Retina (tissue), 1 donor: ENCODE measurements at regions not wholly inside any gene's neighbourhood (a gene's known extent, or its start where the extent isn't known, plus 50 kb on each side); places are given as distances from the start of the nearest gene placed in this dataset.
"Not testable (repeated sequence)": the region's sequence is repeated elsewhere in the genome, so short reads cannot be mapped to it uniquely, and the experiment has no call there.

Experiments used
- DNase-seq: peaks from one replicate; pipeline ENCODE4 v3.0.0-alpha.2; 2016

DNA sequence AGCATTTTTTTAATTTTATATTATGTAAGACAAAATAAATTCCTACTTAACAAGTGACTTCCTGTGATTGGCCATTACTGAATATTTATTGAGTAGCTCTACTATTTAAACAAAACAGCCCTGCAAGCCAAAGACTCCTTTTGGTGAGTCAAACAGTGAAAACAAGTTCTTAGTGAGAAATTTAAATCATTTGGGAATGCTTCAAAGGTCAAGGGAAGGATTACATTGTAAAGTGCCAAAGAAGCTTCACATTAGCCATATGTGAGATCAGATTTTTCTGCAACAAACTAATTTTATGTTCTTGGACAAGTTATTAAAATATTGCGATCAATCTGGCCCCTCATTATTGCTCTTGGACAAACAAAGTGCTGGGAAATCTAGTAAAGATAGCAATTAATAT lies 795.4 kb upstream of the MGAT4C start:
- no peak for DNase-seq

DNA sequence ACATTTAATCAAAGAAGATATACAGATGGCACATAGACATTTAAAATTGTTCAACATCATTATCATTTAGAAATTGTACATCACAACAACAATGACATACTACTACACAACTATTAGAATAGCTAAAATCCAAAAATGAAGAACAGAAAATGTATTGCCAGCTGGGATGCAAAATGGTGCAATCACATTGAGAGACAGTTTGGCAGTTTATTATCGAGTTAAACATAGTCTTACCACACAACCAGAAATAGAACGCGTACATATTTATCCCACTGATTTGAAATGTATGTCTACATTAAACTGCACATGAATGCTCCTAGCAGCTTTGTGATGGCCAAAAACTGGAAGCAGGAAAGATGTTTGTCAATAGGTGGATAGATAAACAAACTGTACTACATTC lies 791.5 kb upstream of the MGAT4C start:
- no peak for DNase-seq

DNA sequence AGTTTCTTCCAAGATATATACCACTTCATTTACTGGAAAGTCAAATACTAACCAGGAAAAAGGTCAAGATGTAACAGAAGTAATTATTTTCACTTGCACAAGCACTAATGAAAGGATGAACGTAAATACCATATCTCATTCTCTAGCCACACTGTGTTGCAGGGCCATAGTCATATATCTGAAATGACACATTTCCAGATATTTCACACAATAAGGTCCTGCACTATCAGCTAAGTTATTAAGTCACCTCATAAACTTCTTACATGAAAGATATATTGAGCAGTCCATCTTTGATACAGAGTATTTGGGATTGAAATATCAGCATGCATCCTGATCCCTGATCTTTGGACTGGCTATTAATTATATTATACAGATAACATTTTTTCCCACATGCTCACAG lies 783.3 kb upstream of the MGAT4C start:
- no peak for DNase-seq

DNA sequence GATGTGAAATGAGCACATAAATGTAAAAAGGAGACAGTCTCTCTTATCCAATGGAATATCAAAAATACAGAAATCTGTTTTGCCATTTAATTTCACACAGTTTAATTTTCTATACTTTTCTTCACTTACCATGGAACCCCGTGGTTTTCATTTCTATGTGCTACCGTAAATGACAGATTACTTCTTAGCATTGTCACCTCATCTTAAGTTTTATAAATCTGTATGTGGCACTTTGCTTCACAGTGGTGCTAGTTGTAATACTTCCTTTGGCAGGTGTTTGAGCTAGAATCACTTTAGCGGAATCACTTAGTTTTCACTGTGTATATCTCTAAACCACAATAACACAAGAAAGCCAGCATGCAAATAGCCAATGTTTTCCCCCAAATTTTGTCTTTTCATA lies 781.9 kb upstream of the MGAT4C start:
- no peak for DNase-seq

DNA sequence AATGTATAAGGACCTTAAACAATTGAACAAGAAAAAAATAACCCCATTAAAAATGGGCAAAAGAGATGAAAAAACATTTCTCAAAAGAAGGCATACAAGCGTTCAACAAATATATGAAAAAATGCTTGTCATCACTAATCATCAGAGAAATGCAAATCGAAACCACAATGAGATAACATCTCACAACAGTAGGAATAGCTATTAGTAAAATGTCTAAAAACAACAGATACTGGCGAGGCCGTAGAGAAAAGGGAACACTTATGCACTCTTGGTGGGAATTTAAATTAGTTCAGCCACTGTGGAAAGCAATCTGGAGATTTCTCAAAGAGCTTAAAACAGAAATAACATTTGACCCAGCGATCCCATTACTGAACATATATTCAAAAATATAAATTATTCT lies 769.8 kb upstream of the MGAT4C start:
- DNase-seq = no peak

DNA sequence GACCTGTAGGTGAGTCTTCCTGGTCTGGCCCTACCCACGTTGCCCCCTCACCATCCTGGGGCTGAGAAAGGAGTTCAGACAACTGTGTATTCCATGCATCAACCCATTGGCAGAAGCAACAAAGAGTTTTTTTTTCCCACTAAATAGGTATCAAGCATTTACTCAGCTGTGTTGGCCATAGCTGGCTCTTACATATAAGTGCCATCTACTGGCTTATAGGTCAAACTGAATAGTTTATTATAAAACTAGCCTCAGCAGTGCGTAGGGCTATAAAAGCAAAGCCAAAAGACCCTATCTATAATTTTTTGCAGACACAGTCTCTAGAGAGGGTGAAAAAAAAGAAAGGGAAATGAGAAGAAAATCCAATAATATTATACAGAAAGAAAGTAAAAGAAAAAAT lies 765.2 kb upstream of the MGAT4C start:
- DNase-seq = no peak

DNA sequence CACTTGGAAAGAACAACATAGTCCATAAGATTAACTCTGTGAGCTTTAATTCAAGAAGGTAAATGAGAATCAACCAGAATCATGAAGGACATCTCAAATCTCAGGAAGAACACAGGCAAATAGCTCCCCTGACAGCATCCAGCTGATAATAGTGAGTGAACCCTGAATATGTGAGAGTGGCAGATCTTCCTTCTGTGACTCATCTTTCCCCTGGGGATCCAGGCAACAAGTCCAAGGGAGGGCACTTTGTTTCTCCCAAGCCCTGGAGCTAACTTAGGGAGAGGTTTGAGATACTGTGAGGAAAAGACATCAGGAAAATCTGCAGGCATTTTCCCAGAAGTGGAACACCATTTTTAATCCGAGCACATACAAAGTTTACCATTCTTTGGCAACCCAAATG lies 763.9 kb upstream of the MGAT4C start:
- DNase-seq = no peak

DNA sequence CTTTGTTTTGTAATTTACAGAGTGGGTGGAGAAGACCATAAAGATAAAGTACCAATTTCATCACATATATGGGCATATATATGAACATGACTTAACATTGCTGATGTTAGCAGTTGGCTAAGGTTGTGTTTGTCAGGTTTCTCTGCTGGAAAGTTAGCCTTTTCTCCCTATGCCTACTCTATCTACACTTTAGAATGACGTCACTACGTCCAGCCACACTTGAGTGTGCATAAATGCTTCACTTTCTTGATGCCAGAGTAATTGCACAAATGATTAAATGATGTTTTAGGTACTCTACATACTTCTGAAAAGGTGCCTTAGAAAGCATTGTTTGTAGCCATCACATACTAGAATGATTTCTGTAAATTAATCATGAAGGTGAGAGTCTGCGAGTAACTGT lies 759.2 kb upstream of the MGAT4C start:
- no peak for DNase-seq

DNA sequence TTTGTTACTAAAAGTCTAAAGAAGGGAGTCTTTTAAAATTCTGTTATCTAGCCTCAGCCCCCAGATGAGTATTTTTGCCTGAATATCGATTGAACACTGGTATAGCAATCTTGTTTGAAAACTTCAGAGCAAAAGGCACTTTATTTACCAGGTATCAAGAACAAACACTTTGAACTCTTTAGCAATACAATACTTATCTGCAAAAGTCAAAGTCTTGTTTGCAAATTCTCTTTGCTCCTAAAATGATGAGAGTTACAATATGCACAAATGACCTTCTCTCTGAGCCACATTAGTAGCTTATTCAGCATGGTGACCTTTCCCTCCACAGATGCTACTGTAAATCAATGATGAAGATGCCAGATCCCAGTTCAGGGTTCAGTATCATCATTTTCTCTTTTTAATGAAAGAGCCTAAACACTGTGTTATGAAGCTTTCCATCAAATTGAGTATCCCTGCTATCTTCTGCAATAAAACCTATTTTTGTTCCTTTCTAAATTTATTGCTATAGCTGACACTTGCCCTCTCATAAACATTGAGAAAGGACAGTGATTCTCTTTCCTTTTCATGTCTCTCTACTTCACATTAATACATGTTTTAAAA lies 752.7 kb upstream of the MGAT4C start:
- DNase-seq = no peak

DNA sequence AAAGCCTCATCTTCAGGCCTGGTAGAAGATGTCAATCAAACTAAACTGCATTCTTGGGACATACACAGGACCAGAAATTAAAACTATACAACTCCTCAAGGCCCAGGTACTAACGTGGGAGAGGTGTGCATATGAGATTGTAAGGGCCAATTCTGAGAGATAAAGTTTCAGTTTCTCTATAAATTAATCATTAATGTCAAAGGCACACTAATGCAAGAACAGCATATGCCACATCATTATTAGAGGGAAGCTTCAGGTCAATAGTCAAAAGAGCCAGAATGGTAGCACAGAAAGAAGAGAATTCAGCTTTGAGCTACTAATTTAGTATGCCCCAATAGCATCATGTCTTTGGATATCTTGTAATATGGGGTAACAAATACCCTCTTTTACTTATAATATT lies 744.9 kb upstream of the MGAT4C start:
- no peak for DNase-seq

DNA sequence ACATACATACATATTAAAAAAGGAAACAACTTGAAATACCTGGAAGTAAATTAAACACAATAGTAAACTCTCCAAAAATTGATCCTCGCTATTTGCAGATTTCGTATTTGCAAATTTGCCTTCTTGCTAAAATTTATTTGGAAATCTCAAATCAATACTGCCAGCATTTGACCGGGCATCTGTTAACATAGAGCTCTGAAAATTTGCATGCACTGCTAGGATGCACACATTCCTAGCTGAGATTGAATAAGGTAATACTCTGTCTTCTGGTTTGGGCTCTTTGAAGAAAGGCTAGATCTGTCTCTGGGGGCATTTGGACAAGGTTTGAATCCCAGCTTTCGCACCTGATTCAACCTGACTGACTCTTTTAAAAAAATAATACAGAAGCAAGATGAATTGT lies 729.1 kb upstream of the MGAT4C start:
- DNase-seq = no peak

DNA sequence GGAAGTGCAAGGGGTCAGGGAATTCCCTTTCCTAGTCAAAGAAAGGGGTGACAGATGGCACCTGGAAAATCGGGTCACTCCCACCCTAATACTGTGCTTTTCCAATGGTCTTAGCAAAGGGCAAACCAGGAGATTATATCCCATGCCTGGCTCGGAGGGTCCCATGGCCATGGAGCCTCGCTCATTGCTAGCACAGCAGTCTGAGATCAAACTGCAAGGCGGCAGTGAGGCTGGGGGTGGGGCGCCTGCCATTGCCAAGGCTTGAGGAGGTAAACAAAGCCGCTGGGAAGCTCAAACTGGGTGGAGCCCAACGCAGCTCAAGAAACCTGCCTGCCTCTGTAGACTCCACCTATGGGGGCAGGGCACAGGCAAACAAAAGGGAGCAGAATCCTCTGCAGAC lies 714.4 kb upstream of the MGAT4C start:
- DNase-seq = not testable (repeated sequence)

DNA sequence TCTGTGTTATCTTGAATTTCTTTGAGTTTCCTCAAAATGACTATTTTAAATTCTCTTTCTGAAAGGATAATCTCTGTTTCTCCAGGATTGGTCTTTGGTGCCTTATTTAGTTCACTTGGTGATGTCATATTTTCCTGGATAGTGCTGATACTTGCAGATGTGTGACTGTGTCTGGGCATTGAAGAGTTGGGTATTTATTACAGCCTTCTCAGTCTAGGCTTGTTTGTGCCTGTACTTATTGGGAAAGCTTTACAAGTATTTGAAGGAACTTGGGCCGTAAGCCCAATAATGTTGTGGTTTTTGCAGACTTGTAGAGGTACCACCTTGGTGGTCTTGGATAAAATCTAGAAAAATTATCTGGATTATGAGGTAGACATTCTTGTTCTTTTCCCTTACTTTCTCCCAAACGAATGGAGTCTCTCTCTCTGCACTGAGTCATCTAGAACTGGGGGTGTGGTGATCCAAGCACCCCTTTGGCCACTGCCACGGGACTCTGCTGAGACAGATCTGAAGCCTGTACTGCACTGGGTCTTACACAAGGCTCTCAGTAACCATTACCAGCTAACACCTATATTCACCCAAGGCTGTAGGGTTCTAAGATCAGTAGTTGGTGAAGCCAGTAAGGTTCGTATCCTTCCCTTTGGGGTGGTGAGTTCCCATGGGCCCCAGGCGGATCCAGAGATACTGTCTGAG lies 703.7 kb upstream of the MGAT4C start:
- DNase-seq = no peak

DNA sequence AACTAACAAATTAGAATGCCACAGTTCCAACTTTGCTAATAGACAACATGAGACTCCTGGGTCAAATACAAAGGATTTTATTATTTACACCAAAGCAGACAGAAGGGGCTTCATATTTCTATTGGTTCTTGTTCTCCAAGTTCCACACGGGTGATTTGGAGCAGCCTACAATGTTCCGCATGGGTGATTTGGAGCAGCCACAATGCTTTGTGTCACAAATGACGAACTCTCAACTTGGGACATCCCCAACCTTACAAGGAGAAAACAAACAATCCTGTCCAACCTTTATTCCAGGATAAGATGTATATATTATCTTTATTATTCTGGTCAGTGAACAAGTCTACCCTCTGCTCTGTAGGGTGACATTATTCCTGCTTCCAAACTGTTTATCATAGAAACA lies 694.3 kb upstream of the MGAT4C start:
- DNase-seq = peak; percentile 30

DNA sequence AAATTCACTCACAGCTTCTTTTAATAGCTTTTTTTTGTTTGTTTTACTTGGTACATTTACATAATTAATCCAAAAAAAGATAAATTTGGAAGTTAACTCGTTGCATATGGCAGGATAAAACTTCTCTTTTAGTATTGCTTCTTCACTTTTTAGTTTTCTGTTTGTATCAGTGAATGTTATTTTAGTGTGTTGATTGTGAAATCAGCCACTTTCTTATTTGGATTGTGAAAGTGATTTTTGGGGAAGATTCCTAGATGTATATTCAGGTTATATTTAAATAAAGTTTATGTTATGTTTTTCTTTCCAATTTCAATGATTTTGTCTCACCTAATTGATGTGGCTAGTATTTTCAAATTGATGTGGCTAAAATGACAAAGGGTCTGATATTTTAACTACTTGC lies 693.9 kb upstream of the MGAT4C start:
- no peak for DNase-seq

DNA sequence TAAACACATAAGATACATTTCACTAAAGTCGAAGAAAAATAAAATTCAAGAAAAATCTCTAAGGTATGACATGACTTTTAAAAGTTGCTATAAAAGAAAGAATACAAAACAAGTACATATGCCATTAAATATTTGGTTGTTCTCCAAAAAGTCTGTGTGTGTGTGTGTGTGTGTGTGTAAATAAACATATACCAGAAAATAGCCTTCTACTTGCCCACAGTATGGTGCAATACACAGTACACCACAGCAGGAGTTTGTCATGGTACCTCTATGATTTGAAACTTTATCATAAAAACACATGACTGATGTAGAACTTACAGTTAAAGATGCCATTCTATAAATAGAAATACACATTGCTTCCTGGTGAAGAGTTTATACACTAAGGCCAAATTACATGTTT lies 692.7 kb upstream of the MGAT4C start:
- no peak for DNase-seq

DNA sequence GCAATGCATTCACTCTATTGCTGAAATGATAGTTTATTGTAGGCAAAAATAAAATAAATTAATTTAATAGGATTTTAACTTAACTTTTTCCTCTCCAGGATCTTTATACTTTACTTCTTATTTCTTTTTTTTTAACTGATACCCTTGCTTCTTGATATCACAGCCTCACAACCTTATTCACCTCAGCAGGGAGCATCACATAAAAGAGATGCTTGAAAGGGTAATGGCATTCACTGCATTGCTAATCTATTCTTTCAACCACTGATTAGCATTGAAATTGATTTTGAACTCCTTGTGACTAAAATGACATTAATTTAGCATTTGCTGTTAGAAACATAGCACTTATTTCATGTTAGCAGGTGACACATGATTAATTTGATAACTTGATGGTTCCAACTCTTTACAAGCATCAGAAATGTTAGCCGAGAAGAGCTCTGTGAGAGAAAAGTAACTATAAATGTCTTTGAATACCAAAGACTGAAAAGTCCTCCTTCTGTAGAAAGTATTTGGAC lies 689.5 kb upstream of the MGAT4C start:
- no peak for DNase-seq

DNA sequence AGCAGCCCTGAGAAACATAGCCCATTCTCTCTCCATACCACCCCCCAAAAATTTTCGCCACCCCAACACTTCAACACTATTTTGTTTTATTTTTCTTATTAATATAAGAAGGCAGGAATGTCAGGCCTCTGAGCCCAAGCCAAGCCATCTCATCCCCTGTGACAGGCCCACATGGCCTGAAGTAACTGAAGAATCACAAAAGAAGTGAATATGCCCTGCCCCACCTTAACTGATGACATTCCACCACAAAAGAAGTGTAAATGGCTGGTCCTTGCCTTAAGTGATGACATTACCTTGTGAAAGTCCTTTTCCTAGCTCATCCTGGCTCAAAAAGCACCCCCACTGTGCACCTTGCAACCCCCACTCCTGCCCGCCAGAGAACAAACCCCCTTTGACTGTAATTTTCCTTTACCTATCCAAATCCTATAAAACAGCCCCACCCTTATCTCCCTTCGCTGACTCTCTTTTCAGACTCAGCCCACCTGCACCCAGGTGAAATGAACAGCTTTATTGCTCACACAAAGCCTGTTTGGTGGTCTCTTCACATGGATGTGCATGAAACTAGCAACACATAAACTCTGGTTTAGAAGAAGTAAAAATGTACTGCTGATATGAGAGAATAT lies 688.1 kb upstream of the MGAT4C start:
- not testable (repeated sequence) for DNase-seq

DNA sequence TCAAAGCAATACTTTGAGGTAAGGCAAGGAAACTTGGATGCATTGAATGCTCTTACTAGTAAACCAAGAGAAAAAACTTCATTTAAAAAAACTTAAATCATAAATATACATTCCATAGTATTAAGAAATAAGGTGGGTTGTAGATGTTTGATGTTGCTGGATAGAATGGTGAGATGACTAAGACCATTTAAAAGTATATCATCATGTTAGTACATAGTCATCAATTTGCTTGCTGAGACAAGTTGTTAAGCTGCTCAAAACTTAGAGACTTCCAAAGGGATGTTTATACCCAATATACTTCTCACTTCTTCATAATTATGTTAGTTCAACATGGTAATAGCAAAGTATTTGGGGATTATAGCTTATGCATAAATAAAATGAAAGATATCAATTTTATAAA lies 675.5 kb upstream of the MGAT4C start:
- no peak for DNase-seq

DNA sequence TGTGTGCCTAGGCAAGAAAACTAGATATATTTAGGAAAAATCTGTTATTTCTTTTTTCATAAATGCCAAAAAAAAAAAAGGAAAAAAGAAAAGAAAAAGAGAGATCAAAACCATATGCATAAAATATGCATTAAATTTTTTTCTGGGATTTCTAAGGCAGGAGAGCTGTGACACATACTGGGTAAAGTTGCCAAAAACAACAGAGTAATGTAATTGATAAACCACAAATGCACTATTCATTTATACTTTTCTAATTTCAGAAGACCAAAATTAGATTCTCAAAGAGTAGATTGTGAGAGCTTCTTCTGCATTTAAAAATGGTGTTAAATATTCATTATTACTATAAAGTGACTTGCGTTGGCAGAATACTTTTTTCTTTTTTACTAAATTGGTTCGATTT lies 673.8 kb upstream of the MGAT4C start:
- no peak for DNase-seq

DNA sequence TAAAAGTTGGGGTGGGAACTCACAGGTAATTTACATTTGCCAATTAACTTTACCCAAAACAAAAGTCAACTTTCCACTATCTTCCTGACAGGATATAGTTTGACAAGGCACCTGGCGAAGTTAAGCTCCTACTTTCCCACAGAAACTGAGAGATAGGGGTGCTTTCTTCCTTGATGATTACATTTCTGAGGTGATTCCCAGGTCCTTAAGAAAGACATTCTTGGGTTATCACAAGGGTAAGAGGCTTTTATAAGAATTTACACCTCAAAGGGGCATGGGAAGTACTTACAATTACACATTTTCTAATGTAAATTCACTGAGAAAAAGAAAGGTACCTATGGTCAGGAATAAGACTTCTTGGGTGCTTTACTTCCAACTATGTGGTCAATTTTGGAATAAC lies 660.9 kb upstream of the MGAT4C start:
- no peak for DNase-seq

DNA sequence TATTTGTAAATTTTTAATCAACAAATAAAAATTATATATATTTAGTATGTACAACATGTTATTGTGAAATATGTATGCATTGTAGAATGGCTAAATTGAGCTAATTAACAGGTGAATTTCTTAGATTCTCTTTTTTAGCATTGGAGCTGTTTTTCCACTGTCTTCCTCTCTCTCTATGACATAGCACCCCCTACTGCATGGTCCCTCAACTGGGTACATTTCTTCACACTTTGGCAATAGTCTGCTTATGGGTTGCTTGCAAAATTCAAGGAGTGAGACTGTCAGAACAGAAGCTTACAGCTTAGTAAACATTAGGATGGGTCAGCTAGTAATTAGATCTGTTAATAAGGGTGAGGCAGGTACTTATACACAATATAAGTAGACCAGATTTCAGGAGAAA lies 658.5 kb upstream of the MGAT4C start:
- DNase-seq = no peak

DNA sequence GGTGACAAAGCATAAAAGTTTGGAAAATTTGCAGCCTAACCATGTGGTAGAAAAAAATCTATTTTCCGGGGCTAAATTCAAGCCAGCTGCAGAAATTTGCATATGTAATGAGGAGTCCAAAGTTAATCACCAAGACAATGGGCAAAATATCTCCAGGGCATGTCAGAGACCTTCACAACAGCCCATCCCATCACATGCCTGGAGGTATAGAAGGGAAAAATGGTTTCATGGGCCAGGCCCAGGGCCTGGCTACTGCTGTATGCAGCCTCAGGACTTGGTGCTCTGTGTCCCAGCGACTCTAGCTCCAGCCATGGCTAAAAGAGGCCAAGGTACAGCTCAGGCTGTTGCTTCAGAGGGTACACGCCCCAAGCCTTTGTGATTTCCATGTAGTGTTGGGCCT lies 655.8 kb upstream of the MGAT4C start:
- no peak for DNase-seq

DNA sequence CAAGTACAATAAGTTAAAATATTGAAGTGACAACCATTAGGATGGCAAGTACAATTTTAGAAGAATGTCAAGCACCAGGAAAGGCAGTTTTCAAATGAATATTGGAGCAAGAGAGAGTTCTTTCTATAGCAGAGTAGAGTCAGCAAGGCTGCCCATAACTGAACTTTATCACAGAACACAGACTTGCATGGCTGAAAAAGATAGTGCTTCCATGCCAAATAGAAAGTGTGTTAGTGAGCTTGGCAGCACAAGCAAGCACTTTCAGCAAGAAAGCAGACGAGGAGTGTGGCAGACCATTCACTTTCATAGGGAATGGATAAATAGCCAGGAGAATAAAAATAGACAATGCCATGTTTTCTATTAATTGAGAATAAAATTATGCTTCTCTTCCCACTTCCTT lies 647.0 kb upstream of the MGAT4C start:
- DNase-seq = no peak

DNA sequence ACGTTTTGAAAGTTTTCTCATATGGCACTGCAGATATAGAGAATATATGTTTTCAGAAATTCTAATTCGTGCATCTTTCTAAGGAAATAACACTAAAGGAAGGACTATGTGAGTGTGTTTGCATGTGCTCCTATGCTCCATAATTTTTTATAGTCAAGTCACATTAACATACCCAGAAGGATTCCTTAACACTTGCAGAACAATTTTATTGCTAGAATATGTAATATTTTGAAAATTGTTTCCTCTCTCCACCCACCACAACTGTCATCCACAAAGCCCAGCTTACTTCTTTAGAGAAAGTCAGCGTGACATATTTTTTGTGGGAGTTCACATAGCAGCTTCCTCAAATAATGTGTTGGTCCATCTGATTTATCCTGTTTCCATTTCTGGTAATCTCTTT lies 604.6 kb upstream of the MGAT4C start:
- DNase-seq = no peak
